Activated CD4-positive, alpha-beta T cell treated with anti-CD3 and anti-CD28 coated beads, Interleukin-2, amount 10 ng/mL, durations not matched to agents 24 days and 14 days (primary cell): ENCODE measurements at regions not wholly inside any gene's neighbourhood (a gene's known extent, or its start where the extent isn't known, plus 50 kb on each side); places are given as distances from the start of the nearest gene placed in this dataset.

ENCODE experiments used
- DNase-seq: peaks from one replicate; pipeline ENCODE4 v3.0.0; 2022
- H3K27ac Mint-ChIP-seq: one replicate; pipeline ENCODE4 v1.8.0; 2022; ENCODE audit warnings: mild to moderate bottlenecking, mixed read lengths
- H3K27me3 Mint-ChIP-seq: one replicate; pipeline ENCODE4 v1.8.0; 2022; ENCODE audit warnings: mixed read lengths
- H3K36me3 Mint-ChIP-seq: one replicate; pipeline ENCODE4 v1.8.0; 2022; ENCODE audit warnings: low read depth, mild to moderate bottlenecking, mixed read lengths
- H3K4me1 Mint-ChIP-seq: one replicate; pipeline ENCODE4 v1.8.0; 2021; ENCODE audit warnings: mixed read lengths
- H3K4me3 Mint-ChIP-seq: one replicate; pipeline ENCODE4 v1.8.0; 2022; ENCODE audit warnings: mild to moderate bottlenecking, moderate library complexity, mixed read lengths
- H3K9me3 Mint-ChIP-seq: one replicate; pipeline ENCODE4 v1.8.0; 2021; ENCODE audit warnings: mixed read lengths
- intact Hi-C: fragments of 100-400 bp; cut with micrococcal nuclease; formaldehyde crosslinking; loops from one replicate; pipeline ENCODE4 v1.15.1; 2023

DNA sequence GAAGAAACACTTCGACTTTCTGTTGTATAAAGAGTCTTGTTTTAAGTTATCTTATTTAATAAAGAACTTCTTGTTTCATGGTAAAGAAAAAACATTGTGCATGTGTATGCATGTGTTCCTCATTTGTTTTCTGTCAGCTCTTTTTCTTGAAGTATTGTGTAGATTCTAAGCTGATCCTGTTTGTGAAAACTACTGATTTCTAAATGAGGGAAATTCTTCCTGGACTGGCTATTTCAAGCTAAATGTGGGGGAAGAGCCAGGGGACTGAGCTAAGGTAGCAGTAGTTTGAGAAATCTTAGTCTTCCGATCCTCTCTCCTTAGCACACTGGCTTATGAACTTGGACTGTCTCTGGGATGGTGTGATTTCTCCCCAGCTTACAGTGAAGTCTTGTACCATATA lies 56.4 kb upstream of the RBMS1 start:
- DNase-seq, result no peak
- H3K9me3 Mint-ChIP-seq, result peaks cover 4% of the 10 kb centered on the region
- peaks cover 2% of the 10 kb centered on the region for H3K27me3 Mint-ChIP-seq
- H3K4me1 Mint-ChIP-seq, result peaks cover 2% of the 10 kb centered on the region
- intact Hi-C loops, result no loop called here
- peaks cover 1% of the 10 kb centered on the region for H3K36me3 Mint-ChIP-seq
- H3K4me3 Mint-ChIP-seq, result no peak overlapping the region
- H3K27ac Mint-ChIP-seq, result no peak overlapping the region

- intact Hi-C loops, result no loop called here
- Mint-ChIP-seq H3K4me1 (peaks cover 2% of the 10 kb centered on the region), H3K27me3 (peaks cover 2% of the 10 kb centered on the region), H3K9me3 (peaks cover 4% of the 10 kb centered on the region), H3K27ac (no peak overlapping the region), H3K4me3 (no peak overlapping the region), H3K36me3 (peaks cover 1% of the 10 kb centered on the region)
- DNase-seq, result no peak
Observed at GRCh38 chr2:160551259-160551658, 57.7 kb upstream of the RBMS1 start.

GRCh38 chr2:160555420-160556071 lies 61.9 kb upstream of the RBMS1 start:
- Mint-ChIP-seq H3K27ac (no peak overlapping the region), H3K36me3 (no peaks in the 10 kb centered on the region), H3K27me3 (peaks cover 2% of the 10 kb centered on the region), H3K9me3 (peaks cover 7% of the 10 kb centered on the region), H3K4me1 (peaks cover 2% of the 10 kb centered on the region), H3K4me3 (no peak overlapping the region)
- intact Hi-C loops, result no loop called here
- DNase-seq, result no peak

- Mint-ChIP-seq H3K4me1 (no peaks in the 10 kb centered on the region), H3K27ac (no peak overlapping the region), H3K36me3 (no peaks in the 10 kb centered on the region), H3K4me3 (no peak overlapping the region), H3K9me3 (peaks cover 7% of the 10 kb centered on the region), H3K27me3 (no peaks in the 10 kb centered on the region)
- no peak for DNase-seq
- intact Hi-C loops, result no loop called here
Observed at GRCh38 chr2:160557903-160558302, 64.3 kb upstream of the RBMS1 start.

- intact Hi-C loops, result no loop called here
- Mint-ChIP-seq H3K9me3 (peaks cover 7% of the 10 kb centered on the region), H3K4me1 (no peaks in the 10 kb centered on the region), H3K27me3 (no peaks in the 10 kb centered on the region), H3K27ac (no peak overlapping the region), H3K4me3 (no peak overlapping the region), H3K36me3 (no peaks in the 10 kb centered on the region)
- no peak for DNase-seq
Observed at GRCh38 chr2:160558531-160558930, 64.9 kb upstream of the RBMS1 start.

DNA sequence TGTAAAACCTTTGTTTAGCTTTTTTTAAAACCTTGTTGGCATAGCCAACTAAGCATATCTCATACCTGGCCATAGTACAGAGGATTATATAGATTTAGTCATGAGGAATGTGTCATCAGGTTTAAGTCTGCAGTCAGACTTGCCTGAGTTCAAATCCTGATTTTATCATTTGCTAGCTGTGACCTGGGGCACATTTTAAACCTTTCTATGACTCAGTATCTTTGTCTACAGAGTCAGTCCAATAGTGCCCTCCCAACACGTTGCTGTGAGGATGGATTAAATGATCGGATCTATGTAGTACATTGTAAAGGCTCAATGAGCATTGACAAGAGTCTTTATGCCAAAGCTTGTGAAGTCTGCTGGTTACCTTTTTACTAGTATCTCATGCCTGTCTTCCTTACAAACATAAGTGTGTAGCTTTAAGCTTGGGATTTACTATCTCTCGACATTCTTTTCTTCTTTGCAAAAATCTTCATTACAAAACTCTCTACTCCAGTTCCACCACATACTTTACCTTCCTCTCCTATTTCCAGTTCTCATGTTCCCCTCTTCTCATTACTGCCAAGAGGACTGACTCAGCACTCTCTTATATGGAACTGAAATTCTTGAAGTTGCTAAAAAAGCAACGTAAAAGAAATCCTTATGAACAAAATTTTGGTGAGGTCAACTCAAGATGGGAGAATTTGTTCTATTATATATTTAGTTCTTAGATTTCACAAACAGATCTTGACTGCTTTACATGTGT lies 68.1 kb upstream of the RBMS1 start:
- no peak overlapping the region for H3K27ac Mint-ChIP-seq
- H3K9me3 Mint-ChIP-seq, result peaks cover 7% of the 10 kb centered on the region
- H3K4me3 Mint-ChIP-seq, result no peak overlapping the region
- no peaks in the 10 kb centered on the region for H3K36me3 Mint-ChIP-seq
- intact Hi-C loops, result no loop called here
- no peaks in the 10 kb centered on the region for H3K4me1 Mint-ChIP-seq
- H3K27me3 Mint-ChIP-seq, result no peaks in the 10 kb centered on the region
- DNase-seq, result no peak

DNA sequence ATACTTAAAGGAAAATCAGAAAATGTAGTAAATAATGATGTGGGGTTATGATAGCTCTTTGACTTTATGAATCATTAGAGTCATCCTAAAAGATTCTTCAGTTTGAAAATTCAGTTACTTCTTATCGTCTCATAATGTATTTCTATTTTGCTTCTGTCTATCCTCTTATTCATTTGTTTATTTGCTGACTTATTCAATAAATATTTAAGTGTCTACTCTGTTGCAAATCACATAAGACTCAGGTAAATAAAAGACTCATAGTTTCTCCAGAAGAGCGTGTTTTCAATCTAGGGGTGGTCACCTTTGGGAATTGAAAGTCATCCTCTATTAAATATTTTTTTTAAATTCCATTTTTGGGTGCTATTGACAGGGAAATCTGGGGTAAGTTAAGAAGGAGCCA lies 69.1 kb upstream of the RBMS1 start:
- Mint-ChIP-seq H3K9me3 (peaks cover under 1% of the 10 kb centered on the region), H3K4me3 (no peak overlapping the region), H3K27ac (no peak overlapping the region), H3K27me3 (no peaks in the 10 kb centered on the region), H3K36me3 (no peaks in the 10 kb centered on the region), H3K4me1 (no peaks in the 10 kb centered on the region)
- intact Hi-C loops, result no loop called here
- DNase-seq, result no peak

DNA sequence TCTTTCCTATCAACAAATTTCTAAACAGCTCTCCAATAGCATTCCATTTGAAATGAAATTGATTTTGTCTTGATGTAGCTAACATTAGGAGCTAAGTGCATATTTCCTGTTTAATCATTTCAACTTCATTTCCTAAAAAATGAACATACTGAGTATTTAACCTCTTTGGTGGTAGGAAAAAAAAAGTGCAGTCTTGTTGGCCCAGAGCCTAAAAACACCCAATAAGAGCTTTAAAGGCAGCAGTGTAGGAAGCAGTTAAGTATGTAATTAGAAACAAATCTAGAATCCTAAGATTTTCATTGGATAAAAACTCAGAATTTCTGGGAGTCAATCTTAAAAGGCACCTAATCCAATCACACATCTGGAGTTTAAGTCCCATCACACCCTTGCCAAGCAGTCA lies 71.0 kb upstream of the RBMS1 start:
- no peaks in the 10 kb centered on the region for H3K36me3 Mint-ChIP-seq
- H3K4me3 Mint-ChIP-seq, result no peak overlapping the region
- DNase-seq, result no peak
- intact Hi-C loops, result no loop called here
- H3K9me3 Mint-ChIP-seq, result peaks cover 9% of the 10 kb centered on the region
- no peaks in the 10 kb centered on the region for H3K4me1 Mint-ChIP-seq
- H3K27ac Mint-ChIP-seq, result no peak overlapping the region
- no peaks in the 10 kb centered on the region for H3K27me3 Mint-ChIP-seq

GRCh38 chr2:160565099-160565845 lies 71.7 kb upstream of the RBMS1 start:
- no peaks in the 10 kb centered on the region for H3K36me3 Mint-ChIP-seq
- peaks cover 9% of the 10 kb centered on the region for H3K9me3 Mint-ChIP-seq
- no peaks in the 10 kb centered on the region for H3K4me1 Mint-ChIP-seq
- intact Hi-C loops, result no loop called here
- DNase-seq, result no peak
- no peak overlapping the region for H3K27ac Mint-ChIP-seq
- no peak overlapping the region for H3K4me3 Mint-ChIP-seq
- no peaks in the 10 kb centered on the region for H3K27me3 Mint-ChIP-seq

DNA sequence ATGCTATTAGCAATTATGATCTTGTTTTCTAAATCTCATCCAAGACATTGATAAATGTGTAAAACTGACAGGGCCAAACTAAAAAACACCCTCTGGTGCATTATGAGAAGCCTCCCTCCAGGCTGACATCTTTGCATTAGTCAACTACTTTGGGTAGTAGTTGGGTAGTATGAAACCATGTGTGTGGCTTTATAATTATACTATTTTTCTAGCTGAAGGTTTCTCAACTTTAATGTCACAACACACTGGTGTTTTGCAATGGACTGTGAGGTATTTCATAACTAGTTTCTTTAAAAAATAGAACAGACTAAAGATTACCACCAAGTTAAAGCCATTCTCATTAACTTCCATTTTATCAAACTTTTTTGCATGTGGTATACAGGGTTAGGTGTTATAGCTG lies 73.1 kb upstream of the RBMS1 start:
- DNase-seq, result no peak
- Mint-ChIP-seq H3K36me3 (no peaks in the 10 kb centered on the region), H3K27ac (no peak overlapping the region), H3K9me3 (peaks cover 9% of the 10 kb centered on the region), H3K4me1 (no peaks in the 10 kb centered on the region), H3K27me3 (no peaks in the 10 kb centered on the region), H3K4me3 (no peak overlapping the region)
- intact Hi-C loops, result no loop called here

GRCh38 chr2:160568856-160569255 lies 75.2 kb upstream of the RBMS1 start:
- no peak for DNase-seq
- H3K36me3 Mint-ChIP-seq, result no peaks in the 10 kb centered on the region
- no peaks in the 10 kb centered on the region for H3K27me3 Mint-ChIP-seq
- no peak overlapping the region for H3K27ac Mint-ChIP-seq
- H3K4me3 Mint-ChIP-seq, result no peak overlapping the region
- H3K9me3 Mint-ChIP-seq, result peaks cover 9% of the 10 kb centered on the region
- intact Hi-C loops, result no loop called here
- no peaks in the 10 kb centered on the region for H3K4me1 Mint-ChIP-seq

DNA sequence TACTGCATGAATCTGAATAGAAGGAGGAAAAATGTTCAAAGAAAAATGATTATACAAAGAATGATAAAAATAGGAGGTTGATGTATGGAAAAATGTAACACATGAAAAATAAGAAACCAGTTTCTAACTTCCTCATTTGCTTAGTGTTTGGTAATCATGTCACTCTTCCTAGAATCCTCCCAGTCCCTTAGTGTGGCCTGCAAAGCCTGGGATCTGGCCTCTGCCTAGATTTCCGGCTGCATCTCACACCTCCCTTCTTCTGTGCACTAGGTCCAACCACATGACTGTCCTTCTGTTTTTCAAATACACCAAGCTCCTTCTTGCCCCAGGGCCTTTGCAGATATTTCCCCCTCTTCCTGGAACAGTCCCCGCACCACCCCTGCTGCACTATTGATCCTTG lies 76.8 kb upstream of the RBMS1 start:
- H3K4me3 Mint-ChIP-seq, result no peak overlapping the region
- no peaks in the 10 kb centered on the region for H3K27me3 Mint-ChIP-seq
- no peaks in the 10 kb centered on the region for H3K4me1 Mint-ChIP-seq
- intact Hi-C loops, result no loop called here
- peaks cover 9% of the 10 kb centered on the region for H3K9me3 Mint-ChIP-seq
- no peak overlapping the region for H3K27ac Mint-ChIP-seq
- DNase-seq, result no peak
- no peaks in the 10 kb centered on the region for H3K36me3 Mint-ChIP-seq

DNA sequence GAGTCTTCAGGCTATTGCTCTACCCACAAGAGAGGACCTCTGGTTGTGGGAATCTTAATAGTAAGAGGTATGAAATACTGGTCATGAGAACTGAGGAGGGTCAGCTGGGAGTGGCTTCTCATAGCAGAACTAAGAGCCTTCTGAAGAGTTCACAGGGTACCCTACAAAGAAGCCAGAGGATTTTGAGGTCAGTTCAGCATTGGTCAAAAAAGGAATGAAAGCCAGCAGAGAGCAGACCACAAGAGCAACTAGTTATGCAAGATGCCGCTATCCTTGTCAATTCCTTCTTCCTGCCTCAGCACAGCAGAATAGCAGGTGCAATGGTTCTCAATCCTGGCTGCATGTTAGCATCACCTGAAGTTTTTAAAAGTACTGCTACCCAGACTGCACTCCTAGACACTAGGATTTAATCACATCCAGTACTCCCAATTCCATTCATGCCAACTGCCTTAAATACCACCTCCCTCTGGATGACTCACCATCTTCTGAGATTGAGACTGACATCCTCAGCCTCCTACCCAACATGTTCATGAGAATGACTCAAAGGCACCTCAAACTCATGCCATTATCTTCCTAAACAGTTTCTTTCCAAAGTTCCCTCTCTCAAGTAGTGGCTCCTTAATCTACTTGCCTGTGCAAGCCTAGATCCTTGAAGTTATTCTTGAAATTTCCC lies 81.0 kb upstream of the RBMS1 start:
- H3K4me3 Mint-ChIP-seq, result no peak overlapping the region
- intact Hi-C loops, result no loop called here
- no peaks in the 10 kb centered on the region for H3K36me3 Mint-ChIP-seq
- no peak overlapping the region for H3K27ac Mint-ChIP-seq
- H3K27me3 Mint-ChIP-seq, result no peaks in the 10 kb centered on the region
- no peak for DNase-seq
- peaks cover 7% of the 10 kb centered on the region for H3K9me3 Mint-ChIP-seq
- H3K4me1 Mint-ChIP-seq, result no peaks in the 10 kb centered on the region

DNA sequence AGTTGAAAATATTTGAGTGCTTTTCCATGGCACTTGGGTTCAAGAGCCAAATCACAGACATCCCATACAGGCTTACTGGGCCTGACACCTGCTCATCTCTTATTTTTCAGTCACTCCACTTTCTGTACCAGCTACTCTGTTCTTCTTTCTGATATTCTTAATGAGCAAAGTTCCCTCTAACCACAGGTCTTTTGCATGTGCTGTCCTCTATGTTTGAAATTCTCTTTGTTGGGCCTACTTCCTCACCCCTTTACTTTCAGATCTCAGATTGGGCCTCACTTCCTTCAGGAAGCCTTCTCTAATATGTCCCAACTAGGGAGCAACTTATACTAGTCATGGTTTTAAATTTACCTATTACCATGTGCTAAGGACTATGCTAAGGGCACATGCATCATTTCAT lies 81.8 kb upstream of the RBMS1 start:
- Mint-ChIP-seq H3K27me3 (peaks cover 1% of the 10 kb centered on the region), H3K4me1 (no peaks in the 10 kb centered on the region), H3K4me3 (no peak overlapping the region), H3K36me3 (no peaks in the 10 kb centered on the region), H3K27ac (no peak overlapping the region), H3K9me3 (peaks cover 7% of the 10 kb centered on the region)
- intact Hi-C loops, result no loop called here
- no peak for DNase-seq
